MG63 (cell line): ENCODE measurements at regions not wholly inside any gene's neighbourhood (a gene's known extent, or its start where the extent isn't known, plus 50 kb on each side); places are given as distances from the start of the nearest gene placed in this dataset.

Experiments
- DNase-seq: peaks from one replicate; pipeline ENCODE4 v3.0.0-alpha.2; 2020
- H3K27me3 ChIP-seq: fragments of 250-450 bp; sonication (Bioruptor Pico); 2 replicates; pipeline ENCODE4 v1.5.1; 2020; ENCODE audit warnings: mild to moderate bottlenecking, moderate library complexity
- H3K36me3 ChIP-seq: fragments of 250-450 bp; sonication (Bioruptor Pico); 2 replicates; pipeline ENCODE4 v1.5.1; 2020; ENCODE audit warnings: mild to moderate bottlenecking, moderate library complexity
- H3K4me3 ChIP-seq: fragments of 250-450 bp; sonication (Bioruptor Pico); 2 replicates; pipeline ENCODE4 v1.5.1; 2020; ENCODE audit warnings: mild to moderate bottlenecking, moderate library complexity
- H3K9me3 ChIP-seq: fragments of 250-450 bp; sonication (Bioruptor Pico); 2 replicates; pipeline ENCODE4 v1.5.1; 2020; ENCODE audit warnings: mild to moderate bottlenecking, moderate library complexity

- no peak for DNase-seq
- Histone ChIP-seq H3K27me3 (no peaks in the 10 kb centered on the region), H3K36me3 (no peaks in the 10 kb centered on the region)
Measured at GRCh38 chr12:60144395-60144794, 548.6 kb downstream of the SLC16A7 start.

GRCh38 chr12:60148109-60148508, 552.3 kb downstream of the SLC16A7 start:
- peaks cover 2% of the 10 kb centered on the region; the same call in 1 of the 2 replicates for H3K36me3 ChIP-seq
- H3K27me3 ChIP-seq = no peaks in the 10 kb centered on the region
- no peak overlapping the region for H3K4me3 ChIP-seq
- H3K9me3 ChIP-seq = peaks cover 7% of the 10 kb centered on the region; the same call in 1 of the 2 replicates
- DNase-seq = peak; percentile 63

More at GRCh38 chr12:60144395-60144794, 548.6 kb downstream of the SLC16A7 start:
- H3K9me3 ChIP-seq = peaks cover 2% of the 10 kb centered on the region; the same call in 1 of the 2 replicates
- no peak overlapping the region for H3K4me3 ChIP-seq

GRCh38 chr12:60148831-60149230, 553.0 kb downstream of the SLC16A7 start:
- H3K27me3 ChIP-seq = no peaks in the 10 kb centered on the region
- H3K4me3 ChIP-seq = no peak overlapping the region
- DNase-seq = no peak
- peaks cover 2% of the 10 kb centered on the region; the same call in 1 of the 2 replicates for H3K36me3 ChIP-seq
- H3K9me3 ChIP-seq = peaks cover 7% of the 10 kb centered on the region; the same call in 1 of the 2 replicates

GRCh38 chr12:60152756-60153155, 556.9 kb downstream of the SLC16A7 start:
- no peaks in the 10 kb centered on the region for H3K27me3 ChIP-seq
- DNase-seq = no peak
- H3K4me3 ChIP-seq = no peak overlapping the region
- H3K9me3 ChIP-seq = peaks cover 7% of the 10 kb centered on the region; the same call in 1 of the 2 replicates
- peaks cover 2% of the 10 kb centered on the region; the same call in 1 of the 2 replicates for H3K36me3 ChIP-seq

- Histone ChIP-seq H3K4me3 (no peak overlapping the region), H3K9me3 (no peaks in the 10 kb centered on the region)
Measured at GRCh38 chr12:60159761-60160160, 563.9 kb downstream of the SLC16A7 start.

GRCh38 chr12:60162988-60163720, 567.3 kb downstream of the SLC16A7 start:
- Histone ChIP-seq H3K9me3 (peaks cover 2% of the 10 kb centered on the region; the same call in 1 of the 2 replicates), H3K4me3 (no peak overlapping the region), H3K36me3 (no peaks in the 10 kb centered on the region), H3K27me3 (no peaks in the 10 kb centered on the region)
- DNase-seq = no peak

More at GRCh38 chr12:60159761-60160160, 563.9 kb downstream of the SLC16A7 start:
- DNase-seq = no peak
- no peaks in the 10 kb centered on the region for H3K36me3 ChIP-seq
- H3K27me3 ChIP-seq = no peaks in the 10 kb centered on the region

- no peak for DNase-seq
- no peaks in the 10 kb centered on the region for H3K36me3 ChIP-seq
- no peak overlapping the region for H3K4me3 ChIP-seq
- H3K9me3 ChIP-seq = peaks cover 2% of the 10 kb centered on the region; the same call in 1 of the 2 replicates
- H3K27me3 ChIP-seq = no peaks in the 10 kb centered on the region
Measured at GRCh38 chr12:60165781-60166180, 570.0 kb downstream of the SLC16A7 start.

GRCh38 chr12:60168441-60168840, 572.6 kb downstream of the SLC16A7 start:
- DNase-seq = no peak
- Histone ChIP-seq H3K27me3 (no peaks in the 10 kb centered on the region), H3K4me3 (no peak overlapping the region), H3K36me3 (no peaks in the 10 kb centered on the region), H3K9me3 (peaks cover 2% of the 10 kb centered on the region; the same call in 1 of the 2 replicates)

GRCh38 chr12:60169904-60170303, 574.1 kb downstream of the SLC16A7 start:
- no peak for DNase-seq
- H3K9me3 ChIP-seq = peaks cover 2% of the 10 kb centered on the region; the same call in 1 of the 2 replicates
- no peaks in the 10 kb centered on the region for H3K36me3 ChIP-seq
- H3K27me3 ChIP-seq = no peaks in the 10 kb centered on the region
- H3K4me3 ChIP-seq = no peak overlapping the region

GRCh38 chr12:60172266-60173211, 576.7 kb downstream of the SLC16A7 start:
- no peaks in the 10 kb centered on the region for H3K27me3 ChIP-seq
- no peaks in the 10 kb centered on the region for H3K9me3 ChIP-seq
- DNase-seq = no peak
- H3K36me3 ChIP-seq = no peaks in the 10 kb centered on the region
- no peak overlapping the region for H3K4me3 ChIP-seq

GRCh38 chr12:60173224-60174170, 577.7 kb downstream of the SLC16A7 start:
- no peaks in the 10 kb centered on the region for H3K9me3 ChIP-seq
- no peak for DNase-seq
- no peak overlapping the region for H3K4me3 ChIP-seq
- no peaks in the 10 kb centered on the region for H3K27me3 ChIP-seq
- no peaks in the 10 kb centered on the region for H3K36me3 ChIP-seq

- H3K27me3 ChIP-seq = no peaks in the 10 kb centered on the region
- no peak for DNase-seq
- no peak overlapping the region for H3K4me3 ChIP-seq
- H3K36me3 ChIP-seq = no peaks in the 10 kb centered on the region
- H3K9me3 ChIP-seq = no peaks in the 10 kb centered on the region
Measured at GRCh38 chr12:60174476-60174875, 578.6 kb downstream of the SLC16A7 start.

- no peaks in the 10 kb centered on the region for H3K27me3 ChIP-seq
- H3K4me3 ChIP-seq = no peak overlapping the region
- no peaks in the 10 kb centered on the region for H3K36me3 ChIP-seq
- no peaks in the 10 kb centered on the region for H3K9me3 ChIP-seq
- no peak for DNase-seq
Measured at GRCh38 chr12:60174941-60175340, 579.1 kb downstream of the SLC16A7 start.

GRCh38 chr12:60176891-60177290, 581.1 kb downstream of the SLC16A7 start:
- H3K27me3 ChIP-seq = no peaks in the 10 kb centered on the region

GRCh38 chr12:60180298-60180697, 584.5 kb downstream of the SLC16A7 start:
- Histone ChIP-seq H3K9me3 (no peaks in the 10 kb centered on the region), H3K36me3 (no peaks in the 10 kb centered on the region), H3K4me3 (no peak overlapping the region), H3K27me3 (no peaks in the 10 kb centered on the region)
- DNase-seq = no peak

More at GRCh38 chr12:60176891-60177290, 581.1 kb downstream of the SLC16A7 start:
- Histone ChIP-seq H3K9me3 (no peaks in the 10 kb centered on the region), H3K36me3 (no peaks in the 10 kb centered on the region), H3K4me3 (no peak overlapping the region)
- DNase-seq = no peak

GRCh38 chr12:60182354-60182753, 586.5 kb downstream of the SLC16A7 start:
- Histone ChIP-seq H3K27me3 (no peaks in the 10 kb centered on the region), H3K36me3 (no peaks in the 10 kb centered on the region), H3K9me3 (no peaks in the 10 kb centered on the region), H3K4me3 (no peak overlapping the region)
- DNase-seq = no peak
